HEK293T (cell line): ENCODE measurements at regions not wholly inside any gene's neighbourhood (a gene's known extent, or its start where the extent isn't known, plus 50 kb on each side); places are given as distances from the start of the nearest gene placed in this dataset.

Experiments used
- CTCF ChIA-PET: fragments of 350-600 bp; formaldehyde crosslinking; extraction: SDS; loops from one replicate; lab custom pipeline; 2021; ENCODE audit warnings: antibody characterized with exemption, inconsistent platforms; lab: Yijun Ruan, JAX
- POLR2A ChIA-PET: fragments of 350-600 bp; formaldehyde crosslinking; extraction: SDS; loops from one replicate; lab custom pipeline; 2020; ENCODE audit warnings: antibody characterized with exemption, inconsistent platforms; lab: Yijun Ruan, JAX
- DNase-seq: peaks from one replicate; pipeline ENCODE4 v3.0.0; 2012; ENCODE audit warnings: mixed read lengths; ENCODE audit errors: extremely low spot score
- ARNT ChIP-seq: fragments of 450-650 bp; IDR thresholded peaks from 2 replicates; pipeline ENCODE4 v1.6.1; 2017; ENCODE audit warnings: mild to moderate bottlenecking
- BHLHE40 ChIP-seq: fragments of 450-650 bp; IDR thresholded peaks from 2 replicates; pipeline ENCODE4 v1.6.1; 2016; ENCODE audit warnings: mild to moderate bottlenecking, moderate library complexity, borderline replicate concordance
- CTBP1 ChIP-seq: fragments of 450-650 bp; IDR thresholded peaks from 2 replicates; pipeline ENCODE4 v1.6.1; 2016; ENCODE audit warnings: borderline replicate concordance
- ELF4 ChIP-seq: fragments of 450-650 bp; IDR thresholded peaks from 2 replicates; pipeline ENCODE4 v1.6.1; 2017; ENCODE audit warnings: antibody characterized with exemption
- FOXA1 ChIP-seq: fragments of 450-650 bp; IDR thresholded peaks from 2 replicates; pipeline ENCODE4 v1.6.1; 2016; ENCODE audit warnings: mild to moderate bottlenecking
- FOXK2 ChIP-seq: fragments of 450-650 bp; IDR thresholded peaks from 2 replicates; pipeline ENCODE4 v1.6.1; 2016; ENCODE audit warnings: mild to moderate bottlenecking
- FOXM1 ChIP-seq: fragments of 450-650 bp; IDR thresholded peaks from 2 replicates; pipeline ENCODE4 v1.6.1; 2017; ENCODE audit warnings: mild to moderate bottlenecking, borderline replicate concordance
- HDGF ChIP-seq: fragments of 450-650 bp; IDR thresholded peaks from 2 replicates; pipeline ENCODE4 v1.6.1; 2017; ENCODE audit warnings: antibody characterized with exemption, borderline replicate concordance
- L3MBTL2 ChIP-seq: fragments of 450-650 bp; conservative IDR thresholded peaks from 2 replicates; pipeline ENCODE4 v1.6.1; 2016; ENCODE audit warnings: mild to moderate bottlenecking
- LEF1 ChIP-seq: fragments of 450-650 bp; IDR thresholded peaks from 2 replicates; pipeline ENCODE4 v1.6.1; 2017; ENCODE audit warnings: mild to moderate bottlenecking, borderline replicate concordance
- NFRKB ChIP-seq: fragments of 450-650 bp; IDR thresholded peaks from 2 replicates; pipeline ENCODE4 v1.6.1; 2016; ENCODE audit warnings: mild to moderate bottlenecking, moderate library complexity
- SP1 ChIP-seq: fragments of 450-650 bp; IDR thresholded peaks from 2 replicates; pipeline ENCODE4 v1.6.1; 2017
- SUZ12 ChIP-seq: fragments of 450-650 bp; IDR thresholded peaks from 2 replicates; pipeline ENCODE4 v1.6.1; 2016; ENCODE audit warnings: mild to moderate bottlenecking
- TARDBP ChIP-seq: fragments of 450-650 bp; IDR thresholded peaks from 2 replicates; pipeline ENCODE4 v1.6.1; 2016
- ZNF384 ChIP-seq: fragments of 450-650 bp; IDR thresholded peaks from 2 replicates; pipeline ENCODE4 v1.6.1; 2016
- TF ChIP-seq, protein P1 (sequence below): fragments of 450-650 bp; IDR thresholded peaks from 2 replicates; pipeline ENCODE4 v1.6.1; 2016

DNA sequence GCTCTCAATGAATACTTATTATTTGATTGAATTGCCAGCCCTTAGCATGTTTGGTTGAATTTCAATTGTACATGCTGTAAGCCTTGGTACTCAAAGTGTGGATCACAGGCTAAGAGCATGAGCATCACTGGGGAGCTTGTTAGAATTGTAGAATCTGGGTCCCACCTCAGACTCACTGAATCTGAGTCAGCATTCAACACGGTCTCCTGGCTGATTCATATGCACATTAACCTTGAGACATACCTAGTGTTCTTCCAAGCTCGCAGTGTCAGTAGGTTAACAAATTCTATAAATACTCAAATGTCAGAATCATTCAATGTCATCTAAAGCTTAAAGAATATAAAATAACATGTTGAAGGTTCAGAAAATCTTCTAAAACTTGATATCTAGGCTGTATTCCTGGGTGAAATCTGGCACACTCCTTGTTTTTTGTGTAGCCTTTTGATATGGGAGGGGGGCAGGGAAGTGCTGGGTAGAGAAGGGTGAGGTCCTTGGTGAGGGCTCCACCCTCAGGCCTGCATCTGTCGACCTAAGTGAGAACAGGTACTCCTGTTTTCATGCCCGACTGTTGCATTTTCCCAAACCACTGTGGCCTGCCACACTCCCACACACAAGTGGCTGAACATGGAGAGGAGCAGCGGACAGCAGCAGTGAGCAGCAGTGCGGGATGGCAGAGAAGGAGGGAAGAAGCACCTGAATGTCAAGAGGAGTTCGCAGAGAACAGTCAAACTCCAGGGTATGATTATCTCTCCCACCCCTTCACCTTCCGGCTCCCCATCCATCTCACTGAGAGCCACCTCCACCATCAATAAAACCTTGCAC lies 529.6 kb upstream of the IGFBP7 start:
- CTCF ChIA-PET = no interaction called here
- POLR2A ChIA-PET = no interaction called here
- DNase-seq = no peak
- TF ChIP-seq NFRKB (no peak), SP1 (no peak), TARDBP (no peak), FOXK2 (no peak), L3MBTL2 (no peak), ARNT (no peak)
- TF ChIP-seq, protein P1, sequence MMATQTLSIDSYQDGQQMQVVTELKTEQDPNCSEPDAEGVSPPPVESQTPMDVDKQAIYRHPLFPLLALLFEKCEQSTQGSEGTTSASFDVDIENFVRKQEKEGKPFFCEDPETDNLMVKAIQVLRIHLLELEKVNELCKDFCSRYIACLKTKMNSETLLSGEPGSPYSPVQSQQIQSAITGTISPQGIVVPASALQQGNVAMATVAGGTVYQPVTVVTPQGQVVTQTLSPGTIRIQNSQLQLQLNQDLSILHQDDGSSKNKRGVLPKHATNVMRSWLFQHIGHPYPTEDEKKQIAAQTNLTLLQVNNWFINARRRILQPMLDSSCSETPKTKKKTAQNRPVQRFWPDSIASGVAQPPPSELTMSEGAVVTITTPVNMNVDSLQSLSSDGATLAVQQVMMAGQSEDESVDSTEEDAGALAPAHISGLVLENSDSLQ = no peak

DNA sequence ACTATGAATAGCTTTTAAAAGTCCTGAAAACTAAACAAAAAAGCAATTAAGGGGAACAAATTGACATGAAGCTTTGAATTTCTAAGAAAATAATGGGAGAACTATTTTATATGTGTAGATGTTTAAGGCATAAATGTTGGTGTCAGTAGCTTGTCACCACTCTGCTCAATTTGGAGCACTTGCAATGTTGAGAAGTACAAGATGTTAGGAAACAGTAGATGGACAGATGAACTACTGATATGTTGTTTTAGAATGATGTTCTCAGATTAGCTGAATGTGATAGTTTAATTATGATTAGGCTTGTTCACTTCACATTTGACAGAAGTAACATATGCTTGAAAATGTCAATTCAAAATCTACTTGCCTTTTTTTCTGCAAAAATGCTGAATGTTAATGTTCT lies 525.7 kb upstream of the IGFBP7 start:
- TF ChIP-seq NFRKB (no peak), ZNF384 (no peak), CTBP1 (no peak), FOXA1 (no peak), ARNT (no peak), LEF1 (no peak), FOXM1 (no peak), HDGF (no peak), SP1 (no peak), BHLHE40 (no peak), TARDBP (no peak), ELF4 (no peak)
- no peak for DNase-seq
- POLR2A ChIA-PET = no interaction called here
- CTCF ChIA-PET = no interaction called here

DNA sequence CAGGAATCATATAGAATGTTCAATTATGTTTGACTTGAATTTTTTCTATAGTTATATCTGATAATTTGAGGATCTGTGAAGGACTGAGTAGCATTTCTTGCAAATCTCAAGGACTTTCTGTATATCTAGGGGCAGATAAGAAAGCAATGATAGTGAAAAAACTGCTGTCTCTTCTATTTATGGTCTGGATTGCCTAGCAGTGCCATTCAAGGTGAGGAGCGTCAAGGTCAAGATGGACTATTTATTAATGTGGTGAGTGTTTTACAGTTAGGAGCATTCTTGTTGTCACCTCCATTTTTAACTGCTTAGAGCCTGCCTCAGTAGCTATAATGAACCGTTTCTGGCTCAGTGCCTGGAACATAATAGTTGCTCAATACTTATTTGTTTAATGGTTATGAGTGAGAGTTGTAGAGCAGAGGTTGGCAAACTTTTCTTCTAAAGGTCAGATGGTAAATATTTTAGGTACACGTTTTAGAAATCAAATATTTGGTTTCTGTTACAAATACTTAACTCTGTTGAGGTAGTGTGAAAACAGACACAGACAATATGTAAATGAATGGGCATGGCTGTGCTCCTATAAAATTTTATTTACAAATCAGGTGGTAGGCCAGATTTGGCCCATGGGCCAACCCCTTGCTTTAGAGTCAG lies 523.2 kb upstream of the IGFBP7 start:
- DNase-seq = no peak
- TF ChIP-seq, protein P1 = no peak
- TF ChIP-seq FOXA1 = no peak
- no peak for TF ChIP-seq BHLHE40
- no peak for TF ChIP-seq LEF1
- TF ChIP-seq FOXK2 = no peak
- TF ChIP-seq L3MBTL2 = no peak
- no peak for TF ChIP-seq ELF4
- no peak for TF ChIP-seq HDGF
- no peak for TF ChIP-seq SUZ12
- no peak for TF ChIP-seq SP1
- TF ChIP-seq TARDBP = no peak
- TF ChIP-seq FOXM1 = no peak
- TF ChIP-seq ARNT = no peak
- ChIA-PET POLR2A (no interaction called here), CTCF (no interaction called here)

DNA sequence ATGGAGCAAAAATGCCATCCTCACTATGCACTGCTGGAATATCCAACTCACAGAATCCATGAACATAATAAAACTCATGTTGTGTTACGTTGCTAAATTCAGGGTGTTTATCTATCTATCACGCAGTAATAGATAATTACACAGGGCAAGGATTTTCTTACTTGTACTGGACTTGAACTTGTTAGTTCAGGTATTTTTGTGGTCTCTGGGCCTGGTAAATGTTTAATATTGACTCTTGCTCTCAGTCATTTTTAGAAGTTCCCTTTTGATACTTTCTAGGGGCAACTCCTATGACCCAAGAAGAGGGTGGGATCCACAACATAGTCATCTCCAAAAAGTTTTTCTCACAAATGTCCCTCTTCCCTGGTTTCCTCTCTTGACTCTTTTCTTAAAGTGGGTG lies 522.4 kb upstream of the IGFBP7 start:
- no peak for DNase-seq
- POLR2A ChIA-PET = no interaction called here
- TF ChIP-seq LEF1 = no peak
- TF ChIP-seq TARDBP = no peak
- TF ChIP-seq ZNF384 = no peak
- no peak for TF ChIP-seq L3MBTL2
- CTCF ChIA-PET = interaction anchor here (0.6 kb wide), 1 partner anchor 229 kb away, joined by 4 read pairs; no protein-coding TSS in a partner anchor

DNA sequence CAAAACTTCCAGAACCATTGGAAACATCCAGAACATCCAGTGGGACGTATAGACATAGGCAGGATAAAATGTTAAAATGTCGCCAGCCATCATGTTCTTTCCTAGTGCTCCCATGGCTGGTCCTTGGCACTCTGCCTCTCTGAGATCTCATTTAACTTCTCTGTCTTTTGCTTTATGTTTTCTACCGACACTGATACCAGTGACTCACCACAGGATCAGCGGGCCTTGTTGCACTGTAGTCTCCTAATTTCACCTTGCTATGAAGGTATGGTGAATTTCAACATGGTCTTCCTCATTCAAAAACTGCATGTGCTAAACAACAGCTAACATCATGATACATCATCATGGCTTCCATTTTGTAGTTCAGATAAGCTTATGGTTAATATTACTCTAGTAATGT lies 521.0 kb upstream of the IGFBP7 start:
- ChIA-PET POLR2A (no interaction called here), CTCF (no interaction called here)
- no peak for DNase-seq
- TF ChIP-seq TARDBP = no peak
- no peak for TF ChIP-seq ELF4
- no peak for TF ChIP-seq NFRKB
- TF ChIP-seq HDGF = no peak
- no peak for TF ChIP-seq FOXK2
- TF ChIP-seq BHLHE40 = no peak
- no peak for TF ChIP-seq LEF1

DNA sequence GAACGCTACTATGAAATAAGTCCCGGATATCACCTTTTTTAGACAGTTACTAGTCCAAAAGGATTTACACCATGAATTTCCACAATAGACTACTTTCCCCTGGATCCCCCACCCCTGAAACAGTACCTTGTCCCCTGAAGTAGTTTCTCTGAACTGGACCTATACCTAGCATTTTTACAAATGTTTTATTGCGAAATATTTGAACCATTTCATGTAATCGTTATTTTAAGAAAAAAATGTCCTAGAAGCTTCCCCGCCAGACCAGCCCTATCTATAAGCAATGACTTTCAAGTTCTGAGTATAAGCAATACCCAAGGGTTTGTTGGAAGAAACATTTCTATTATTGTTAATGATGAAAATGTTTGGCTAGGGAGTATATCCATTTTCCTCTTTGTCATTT lies 517.8 kb upstream of the IGFBP7 start:
- TF ChIP-seq SP1 (no peak), TARDBP (no peak), LEF1 (no peak), NFRKB (no peak)
- DNase-seq = no peak
- POLR2A ChIA-PET = no interaction called here
- CTCF ChIA-PET = no interaction called here

DNA sequence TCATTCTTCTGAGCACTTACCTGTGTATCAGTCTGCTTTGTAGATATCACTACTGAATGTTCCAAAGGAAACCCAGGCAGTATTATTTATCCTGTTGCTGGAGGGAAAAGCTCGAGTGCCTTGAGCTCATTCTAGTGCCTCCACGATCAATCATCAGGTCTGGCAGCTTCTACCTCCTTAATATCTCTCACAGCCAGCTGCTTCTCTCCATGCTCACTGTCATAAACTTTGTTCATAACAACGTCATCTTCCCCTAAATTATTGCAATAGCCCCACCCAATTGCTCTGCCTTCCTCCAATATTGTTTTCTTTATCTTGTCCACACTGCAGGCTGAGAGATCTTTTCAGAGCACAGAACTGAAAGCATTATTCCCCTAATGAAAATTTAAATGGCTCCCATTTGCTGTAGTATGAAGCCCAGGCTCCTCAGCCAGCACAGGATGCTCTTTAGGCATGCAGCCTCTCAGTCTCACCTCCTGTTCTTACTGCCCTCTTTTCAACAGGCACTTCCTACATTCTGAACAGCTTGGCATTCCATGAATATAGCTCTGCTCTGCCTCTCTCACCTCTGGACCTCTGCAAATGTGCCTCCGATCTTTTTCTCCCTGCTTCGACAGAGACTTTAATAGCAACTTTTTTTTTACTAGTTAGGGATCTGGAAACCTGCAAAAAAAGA lies 504.2 kb upstream of the IGFBP7 start:
- CTCF ChIA-PET = interaction anchor here (1.2 kb wide), 1 partner anchor 35 kb away, joined by 3 read pairs; no protein-coding TSS in a partner anchor
- POLR2A ChIA-PET = no interaction called here
- no peak for DNase-seq
- TF ChIP-seq TARDBP (no peak), FOXA1 (no peak), SP1 (no peak), HDGF (no peak), NFRKB (no peak)
